Kidney epithelial cell (primary cell): ENCODE measurements at regions not wholly inside any gene's neighbourhood (a gene's known extent, or its start where the extent isn't known, plus 50 kb on each side); places are given as distances from the start of the nearest gene placed in this dataset.

Experiments
- DNase-seq: peaks from one replicate; pipeline ENCODE4 v3.0.0-alpha.2; 2010; ENCODE audit warnings: low read depth
- H3K27me3 ChIP-seq: 2 replicates; pipeline ENCODE4 v1.6.0; 2011; ENCODE audit warnings: low read length; ENCODE audit not compliant: control insufficient read depth, insufficient read depth
- H3K36me3 ChIP-seq: 2 replicates; pipeline ENCODE4 v1.5.1; 2011; ENCODE audit warnings: low read length; ENCODE audit not compliant: control insufficient read depth, insufficient read depth
- H3K4me3 ChIP-seq: 2 replicates; pipeline ENCODE4 v1.5.1; 2011; ENCODE audit warnings: low read depth, mild to moderate bottlenecking, control low read depth, low read length
- TF ChIP-seq, protein P1 (sequence below): IDR thresholded peaks from 2 replicates; pipeline ENCODE4 v1.5.1; 2011; ENCODE audit warnings: mild to moderate bottlenecking, moderate library complexity, low read length, control low read depth, inconsistent platforms; ENCODE audit not compliant: insufficient read depth, poor library complexity, severe bottlenecking

DNA sequence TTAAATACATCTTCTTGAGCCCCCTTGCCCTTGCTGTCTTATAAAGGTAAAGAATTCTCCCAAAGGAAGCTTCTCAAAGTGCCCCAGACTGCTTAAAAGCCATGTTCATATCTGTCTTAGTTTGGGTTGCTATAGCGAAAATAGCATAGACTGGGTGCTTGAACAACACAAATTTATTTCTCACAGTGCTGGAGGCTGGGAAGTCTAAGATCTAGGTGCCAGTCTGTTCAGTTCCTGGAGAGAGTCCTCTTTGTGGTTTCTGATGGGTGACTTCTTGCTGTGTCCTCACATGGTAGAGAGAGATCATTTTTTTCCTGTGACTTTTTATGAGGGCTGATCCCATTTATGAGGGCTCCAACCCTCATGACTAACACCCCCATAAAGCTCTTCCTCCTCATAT, 486.7 kb upstream of the ADAMTS16 start:
- Histone ChIP-seq H3K36me3 (no peaks in the 10 kb centered on the region), H3K4me3 (no peak overlapping the region), H3K27me3 (no peaks in the 10 kb centered on the region)
- TF ChIP-seq, protein P1, sequence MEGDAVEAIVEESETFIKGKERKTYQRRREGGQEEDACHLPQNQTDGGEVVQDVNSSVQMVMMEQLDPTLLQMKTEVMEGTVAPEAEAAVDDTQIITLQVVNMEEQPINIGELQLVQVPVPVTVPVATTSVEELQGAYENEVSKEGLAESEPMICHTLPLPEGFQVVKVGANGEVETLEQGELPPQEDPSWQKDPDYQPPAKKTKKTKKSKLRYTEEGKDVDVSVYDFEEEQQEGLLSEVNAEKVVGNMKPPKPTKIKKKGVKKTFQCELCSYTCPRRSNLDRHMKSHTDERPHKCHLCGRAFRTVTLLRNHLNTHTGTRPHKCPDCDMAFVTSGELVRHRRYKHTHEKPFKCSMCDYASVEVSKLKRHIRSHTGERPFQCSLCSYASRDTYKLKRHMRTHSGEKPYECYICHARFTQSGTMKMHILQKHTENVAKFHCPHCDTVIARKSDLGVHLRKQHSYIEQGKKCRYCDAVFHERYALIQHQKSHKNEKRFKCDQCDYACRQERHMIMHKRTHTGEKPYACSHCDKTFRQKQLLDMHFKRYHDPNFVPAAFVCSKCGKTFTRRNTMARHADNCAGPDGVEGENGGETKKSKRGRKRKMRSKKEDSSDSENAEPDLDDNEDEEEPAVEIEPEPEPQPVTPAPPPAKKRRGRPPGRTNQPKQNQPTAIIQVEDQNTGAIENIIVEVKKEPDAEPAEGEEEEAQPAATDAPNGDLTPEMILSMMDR: no peak
- DNase-seq: no peak

DNA sequence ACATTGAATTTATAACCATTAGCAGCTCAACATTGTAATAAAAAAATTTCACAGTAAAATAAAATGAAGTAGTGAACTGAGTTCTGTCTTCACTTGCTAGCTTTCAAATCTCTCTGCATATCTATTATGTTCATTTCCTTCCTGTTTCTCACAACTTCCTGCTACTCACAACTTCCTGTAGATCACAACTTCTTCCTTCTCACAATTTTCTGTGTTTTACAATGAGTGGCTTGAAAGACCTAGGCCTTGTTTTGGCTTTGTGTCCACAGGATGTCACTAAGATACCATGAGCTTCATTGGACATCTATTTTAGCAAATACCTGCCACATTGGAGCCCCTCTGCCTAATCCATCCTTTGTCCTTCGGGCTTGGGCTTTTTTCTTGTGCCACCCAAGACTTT, 480.3 kb upstream of the ADAMTS16 start:
- no peaks in the 10 kb centered on the region for H3K27me3 ChIP-seq
- DNase-seq: no peak
- H3K36me3 ChIP-seq: no peaks in the 10 kb centered on the region
- H3K4me3 ChIP-seq: no peak overlapping the region
- TF ChIP-seq, protein P1: no peak

DNA sequence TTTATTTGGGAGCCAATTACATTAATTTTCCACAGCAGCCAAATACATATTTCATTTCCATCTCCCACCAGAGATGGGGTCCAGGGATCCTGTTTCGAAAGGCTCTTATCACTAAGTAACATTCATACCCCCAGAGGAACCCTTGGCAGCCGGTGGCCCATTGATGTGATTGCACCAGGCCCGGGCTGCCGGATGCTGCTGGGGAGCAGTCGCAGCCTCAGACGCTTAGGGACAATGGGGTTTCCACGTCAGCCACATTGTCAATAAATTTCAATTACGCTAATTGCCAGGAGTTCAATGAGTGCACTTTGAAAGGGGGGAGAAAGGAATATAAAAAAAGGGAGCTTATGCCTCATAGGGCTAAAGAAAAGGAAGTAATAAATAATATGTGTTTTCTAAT, 478.8 kb upstream of the ADAMTS16 start:
- no peak for DNase-seq
- Histone ChIP-seq H3K27me3 (no peaks in the 10 kb centered on the region), H3K4me3 (no peak overlapping the region), H3K36me3 (no peaks in the 10 kb centered on the region)
- TF ChIP-seq, protein P1: no peak

DNA sequence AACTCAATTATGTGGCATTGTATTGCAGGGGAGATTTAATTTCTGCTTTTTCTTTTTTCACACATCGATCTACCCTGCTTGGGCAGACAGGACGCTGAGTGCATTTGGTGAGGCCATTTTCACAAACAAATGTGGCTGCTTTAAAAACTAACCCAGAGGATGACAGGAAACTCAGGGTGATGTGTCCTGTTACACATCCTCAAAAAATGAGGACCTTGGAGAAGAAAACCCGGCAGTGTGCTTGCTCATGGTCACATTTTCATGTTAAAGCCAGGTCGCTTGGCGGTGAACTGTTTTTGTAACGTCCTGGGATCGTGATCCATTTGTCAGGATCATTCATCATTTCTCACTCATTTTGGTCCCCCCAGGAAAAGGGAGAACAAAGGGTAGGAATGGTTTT, 478.3 kb upstream of the ADAMTS16 start:
- H3K4me3 ChIP-seq: no peak overlapping the region
- no peaks in the 10 kb centered on the region for H3K36me3 ChIP-seq
- H3K27me3 ChIP-seq: no peaks in the 10 kb centered on the region
- no peak for DNase-seq
- TF ChIP-seq, protein P1: no peak

DNA sequence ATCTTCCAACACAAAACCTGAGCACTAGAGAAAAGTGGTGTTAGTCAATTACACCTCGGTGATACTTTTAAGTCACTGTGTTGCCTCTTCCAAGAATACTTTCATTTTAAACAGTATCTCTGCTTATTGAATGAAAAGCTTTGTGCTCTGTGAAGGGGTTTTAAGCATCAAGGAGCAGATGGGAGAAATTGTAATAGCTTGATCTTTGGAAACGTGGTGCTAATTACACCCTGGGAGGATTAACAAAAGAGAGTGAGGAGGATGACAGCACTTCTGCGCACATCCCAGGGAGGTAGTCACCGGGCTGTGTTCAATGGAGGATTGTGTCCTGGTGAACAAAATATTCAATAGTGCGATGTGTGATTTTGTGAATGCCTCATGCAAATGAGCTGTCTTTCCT, 477.4 kb upstream of the ADAMTS16 start:
- Histone ChIP-seq H3K4me3 (no peak overlapping the region), H3K36me3 (no peaks in the 10 kb centered on the region), H3K27me3 (no peaks in the 10 kb centered on the region)
- TF ChIP-seq, protein P1: no peak
- DNase-seq: no peak

DNA sequence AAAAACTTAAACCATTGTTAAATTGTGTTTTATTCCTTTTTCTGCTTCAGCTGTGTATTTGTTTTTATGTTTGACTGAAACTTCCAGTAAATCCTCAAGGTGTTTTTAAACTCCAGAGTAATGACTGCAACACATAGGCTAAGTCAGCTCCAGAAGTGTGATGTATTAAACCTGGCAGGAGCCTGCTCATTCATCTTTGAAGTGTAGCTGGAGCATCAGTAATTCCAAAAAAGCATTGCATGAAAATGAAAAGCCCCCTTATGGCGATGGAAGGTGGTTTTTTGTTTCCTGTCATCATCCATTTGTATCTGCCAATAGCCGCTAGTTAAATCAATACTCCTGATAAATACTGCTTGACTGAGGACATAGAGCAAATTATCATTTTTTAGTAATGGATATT, 474.2 kb upstream of the ADAMTS16 start:
- DNase-seq: no peak
- H3K4me3 ChIP-seq: no peak overlapping the region
- no peaks in the 10 kb centered on the region for H3K27me3 ChIP-seq
- TF ChIP-seq, protein P1: no peak
- H3K36me3 ChIP-seq: no peaks in the 10 kb centered on the region
